DOHH2 (cell line): ENCODE measurements at regions not wholly inside any gene's neighbourhood (a gene's known extent, or its start where the extent isn't known, plus 50 kb on each side); places are given as distances from the start of the nearest gene placed in this dataset.

Source experiments
- H3F3A ChIP-seq: fragments of 200-600 bp; sonication (generic), shearing (Covaris generic); 2 replicates; pipeline ENCODE4 v1.6.0; 2016; ENCODE audit warnings: antibody characterized with exemption, mild to moderate bottlenecking; ENCODE audit not compliant: control insufficient read depth, insufficient read depth
- H3K27ac ChIP-seq: fragments of 200-600 bp; sonication (generic); 2 replicates; pipeline ENCODE4 v1.5.1; 2014; ENCODE audit warnings: low read depth, mild to moderate bottlenecking, low read length, moderate library complexity
- H3K27me3 ChIP-seq: fragments of 200-600 bp; sonication (generic); 2 replicates; pipeline ENCODE4 v1.6.1; 2014; ENCODE audit warnings: mild to moderate bottlenecking, low read length, mixed read lengths; ENCODE audit not compliant: control insufficient read depth
- H3K36me3 ChIP-seq: fragments of 200-600 bp; sonication (generic); 2 replicates; pipeline ENCODE4 v1.6.1; 2014; ENCODE audit warnings: mild to moderate bottlenecking, low read length, moderate library complexity, mixed read lengths; ENCODE audit not compliant: control insufficient read depth
- H3K4me1 ChIP-seq: fragments of 200-600 bp; sonication (generic); 2 replicates; pipeline ENCODE4 v1.6.1; 2014; ENCODE audit warnings: mild to moderate bottlenecking, low read length, mixed read lengths; ENCODE audit not compliant: control insufficient read depth
- H3K4me2 ChIP-seq: fragments of 200-600 bp; sonication (generic); 2 replicates; pipeline ENCODE4 v1.6.0; 2014; ENCODE audit warnings: mild to moderate bottlenecking, low read length, moderate library complexity
- H3K4me3 ChIP-seq: fragments of 200-600 bp; sonication (generic); 2 replicates; pipeline ENCODE4 v1.5.1; 2014; ENCODE audit warnings: mild to moderate bottlenecking, low read length, mixed read lengths
- H3K79me2 ChIP-seq: fragments of 200-600 bp; sonication (generic); 2 replicates; pipeline ENCODE4 v1.6.1; 2014; ENCODE audit warnings: mild to moderate bottlenecking, low read length, mixed read lengths; ENCODE audit not compliant: control insufficient read depth
- H3K9me2 ChIP-seq: fragments of 200-600 bp; sonication (generic); replicated peaks from 2 replicates; pipeline ENCODE4 v1.6.1; 2014; ENCODE audit warnings: mild to moderate bottlenecking, low read length, mixed read lengths; ENCODE audit not compliant: control insufficient read depth
- H3K9me3 ChIP-seq: fragments of 200-600 bp; sonication (generic); 2 replicates; pipeline ENCODE4 v1.6.1; 2014; ENCODE audit warnings: antibody characterized with exemption, low read length, mixed read lengths; ENCODE audit not compliant: control insufficient read depth, insufficient read depth
- H4K20me1 ChIP-seq: fragments of 200-600 bp; sonication (generic); 2 replicates; pipeline ENCODE4 v1.6.0; 2014; ENCODE audit warnings: low read depth, mild to moderate bottlenecking, antibody characterized with exemption, low read length, moderate library complexity; ENCODE audit not compliant: control insufficient read depth, insufficient read depth
- EZH2phosphoT487 ChIP-seq: fragments of 200-600 bp; sonication (generic); IDR thresholded peaks from 2 replicates; pipeline ENCODE4 v1.6.1; 2017; ENCODE audit warnings: borderline replicate concordance, mild to moderate bottlenecking, antibody characterized with exemption, low read length, moderate library complexity, mixed read lengths
- TF ChIP-seq, protein P1 (sequence below): fragments of 200-600 bp; sonication (generic); IDR thresholded peaks from one replicate; pipeline ENCODE4 v1.5.1; 2014; ENCODE audit warnings: antibody characterized with exemption, mild to moderate bottlenecking, low read depth, low read length; ENCODE audit not compliant: poor library complexity, severe bottlenecking

- H3K9me3 ChIP-seq = no peaks in the 10 kb centered on the region
- H3K4me3 ChIP-seq = no peak overlapping the region
- no peaks in the 10 kb centered on the region for H3F3A ChIP-seq
- H4K20me1 ChIP-seq = no peaks in the 10 kb centered on the region
- no peaks in the 10 kb centered on the region for H3K79me2 ChIP-seq
- H3K27ac ChIP-seq = no peak overlapping the region
- H3K27me3 ChIP-seq = no peaks in the 10 kb centered on the region
- no peak overlapping the region for H3K4me2 ChIP-seq
- no peaks in the 10 kb centered on the region for H3K9me2 ChIP-seq
- no peaks in the 10 kb centered on the region for H3K36me3 ChIP-seq
- H3K4me1 ChIP-seq = no peaks in the 10 kb centered on the region
- no peak for TF ChIP-seq EZH2phosphoT487
- TF ChIP-seq, protein P1, sequence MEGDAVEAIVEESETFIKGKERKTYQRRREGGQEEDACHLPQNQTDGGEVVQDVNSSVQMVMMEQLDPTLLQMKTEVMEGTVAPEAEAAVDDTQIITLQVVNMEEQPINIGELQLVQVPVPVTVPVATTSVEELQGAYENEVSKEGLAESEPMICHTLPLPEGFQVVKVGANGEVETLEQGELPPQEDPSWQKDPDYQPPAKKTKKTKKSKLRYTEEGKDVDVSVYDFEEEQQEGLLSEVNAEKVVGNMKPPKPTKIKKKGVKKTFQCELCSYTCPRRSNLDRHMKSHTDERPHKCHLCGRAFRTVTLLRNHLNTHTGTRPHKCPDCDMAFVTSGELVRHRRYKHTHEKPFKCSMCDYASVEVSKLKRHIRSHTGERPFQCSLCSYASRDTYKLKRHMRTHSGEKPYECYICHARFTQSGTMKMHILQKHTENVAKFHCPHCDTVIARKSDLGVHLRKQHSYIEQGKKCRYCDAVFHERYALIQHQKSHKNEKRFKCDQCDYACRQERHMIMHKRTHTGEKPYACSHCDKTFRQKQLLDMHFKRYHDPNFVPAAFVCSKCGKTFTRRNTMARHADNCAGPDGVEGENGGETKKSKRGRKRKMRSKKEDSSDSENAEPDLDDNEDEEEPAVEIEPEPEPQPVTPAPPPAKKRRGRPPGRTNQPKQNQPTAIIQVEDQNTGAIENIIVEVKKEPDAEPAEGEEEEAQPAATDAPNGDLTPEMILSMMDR = no peak
Measured at GRCh38 chr1:188489336-188490112, 1660.8 kb downstream of the PLA2G4A start.

DNA sequence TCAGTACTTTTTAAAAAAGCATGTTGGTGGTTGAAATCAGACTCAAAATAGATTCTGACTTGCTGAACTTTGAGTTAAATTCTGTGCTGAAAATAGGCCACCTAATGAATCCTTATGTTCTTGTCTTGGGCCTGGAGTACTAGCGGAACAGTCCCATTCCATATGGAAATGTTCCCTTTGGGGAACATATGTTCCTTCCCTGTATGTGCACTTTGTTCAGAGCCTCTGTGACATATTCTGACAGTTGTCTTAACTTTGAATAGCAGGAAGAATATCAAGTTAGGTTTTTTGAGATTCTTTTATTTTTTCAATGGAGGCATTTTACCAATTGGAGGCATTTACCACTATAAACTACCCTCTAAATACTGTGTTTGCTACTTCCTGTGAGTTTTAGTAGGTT, 1667.8 kb downstream of the PLA2G4A start:
- Histone ChIP-seq H3K4me2 (no peak overlapping the region), H3K79me2 (no peaks in the 10 kb centered on the region), H4K20me1 (no peaks in the 10 kb centered on the region), H3K9me3 (no peaks in the 10 kb centered on the region), H3K9me2 (no peaks in the 10 kb centered on the region; the same call in 1 of the 2 replicates), H3K27me3 (no peaks in the 10 kb centered on the region), H3K36me3 (no peaks in the 10 kb centered on the region), H3K4me1 (no peaks in the 10 kb centered on the region), H3K4me3 (no peak overlapping the region), H3F3A (no peaks in the 10 kb centered on the region), H3K27ac (no peak overlapping the region)
- TF ChIP-seq EZH2phosphoT487 = no peak
- TF ChIP-seq, protein P1 = no peak

DNA sequence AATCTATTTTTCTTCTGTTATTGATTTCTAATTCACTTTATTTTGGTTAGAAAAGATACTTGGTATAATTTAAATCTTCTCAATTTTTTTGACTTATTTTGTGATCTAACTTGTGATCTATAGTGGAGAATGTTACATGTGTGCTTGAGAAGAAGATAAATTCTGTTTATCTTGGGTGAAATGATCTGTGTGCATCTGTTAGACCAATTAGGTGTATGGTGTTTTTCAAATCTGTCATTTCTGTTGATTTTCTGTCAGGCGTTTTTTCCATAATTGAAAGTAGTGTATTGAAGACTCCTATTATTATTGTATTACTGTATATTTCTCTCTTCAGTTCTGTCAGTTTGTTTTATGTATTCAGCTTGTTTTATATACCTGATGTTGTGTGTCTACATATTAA, 1668.3 kb downstream of the PLA2G4A start:
- H3K36me3 ChIP-seq = no peaks in the 10 kb centered on the region
- no peaks in the 10 kb centered on the region for H4K20me1 ChIP-seq
- no peaks in the 10 kb centered on the region for H3K4me1 ChIP-seq
- H3K9me2 ChIP-seq = no peaks in the 10 kb centered on the region; the same call in 1 of the 2 replicates
- H3F3A ChIP-seq = no peaks in the 10 kb centered on the region
- H3K9me3 ChIP-seq = no peaks in the 10 kb centered on the region
- no peak for TF ChIP-seq EZH2phosphoT487
- TF ChIP-seq, protein P1 = no peak
- H3K4me2 ChIP-seq = no peak overlapping the region
- no peaks in the 10 kb centered on the region for H3K27me3 ChIP-seq
- H3K4me3 ChIP-seq = no peak overlapping the region
- H3K27ac ChIP-seq = no peak overlapping the region
- no peaks in the 10 kb centered on the region for H3K79me2 ChIP-seq
